Brain microvascular endothelial cell (primary cell): ENCODE measurements at regions not wholly inside any gene's neighbourhood (a gene's known extent, or its start where the extent isn't known, plus 50 kb on each side); places are given as distances from the start of the nearest gene placed in this dataset.

Experiments
- DNase-seq: peaks from one replicate; pipeline ENCODE4 v3.0.0-alpha.2; 2020
- H3K27ac ChIP-seq: fragments of 250-450 bp; sonication (Bioruptor Pico); 2 replicates; pipeline ENCODE4 v1.5.1; 2020; ENCODE audit warnings: mild to moderate bottlenecking, moderate library complexity
- H3K27me3 ChIP-seq: fragments of 250-450 bp; sonication (Bioruptor Pico); replicated peaks from 2 replicates; pipeline ENCODE4 v1.5.1; 2020; ENCODE audit warnings: mild to moderate bottlenecking
- H3K36me3 ChIP-seq: fragments of 250-450 bp; sonication (Bioruptor Pico); replicated peaks from 2 replicates; pipeline ENCODE4 v1.5.1; 2020; ENCODE audit warnings: mild to moderate bottlenecking
- H3K4me3 ChIP-seq: 2 replicates; pipeline ENCODE4 v1.5.1; 2011; ENCODE audit warnings: low read depth, mild to moderate bottlenecking, control low read depth, low read length, moderate library complexity
- in situ Hi-C: cut with HindIII; loops from 2 replicates; pipeline ENCODE4 v1.10.0; 2017; ENCODE audit warnings: low sequenced_read_pairs, low pct_ligation_motif_present
- TF ChIP-seq, protein P1 (sequence below): IDR thresholded peaks from 2 replicates; pipeline ENCODE4 v1.5.1; 2011; ENCODE audit warnings: low read depth, mild to moderate bottlenecking, moderate library complexity, low read length, control low read depth, inconsistent platforms; ENCODE audit errors: missing control alignments

GRCh38 chr7:42494736-42495135 is 257.7 kb upstream of the GLI3 start:
- Histone ChIP-seq H3K36me3 (no peaks in the 10 kb centered on the region), H3K27me3 (peaks cover 2% of the 10 kb centered on the region), H3K27ac (no peak overlapping the region), H3K4me3 (no peak overlapping the region)
- TF ChIP-seq, protein P1, sequence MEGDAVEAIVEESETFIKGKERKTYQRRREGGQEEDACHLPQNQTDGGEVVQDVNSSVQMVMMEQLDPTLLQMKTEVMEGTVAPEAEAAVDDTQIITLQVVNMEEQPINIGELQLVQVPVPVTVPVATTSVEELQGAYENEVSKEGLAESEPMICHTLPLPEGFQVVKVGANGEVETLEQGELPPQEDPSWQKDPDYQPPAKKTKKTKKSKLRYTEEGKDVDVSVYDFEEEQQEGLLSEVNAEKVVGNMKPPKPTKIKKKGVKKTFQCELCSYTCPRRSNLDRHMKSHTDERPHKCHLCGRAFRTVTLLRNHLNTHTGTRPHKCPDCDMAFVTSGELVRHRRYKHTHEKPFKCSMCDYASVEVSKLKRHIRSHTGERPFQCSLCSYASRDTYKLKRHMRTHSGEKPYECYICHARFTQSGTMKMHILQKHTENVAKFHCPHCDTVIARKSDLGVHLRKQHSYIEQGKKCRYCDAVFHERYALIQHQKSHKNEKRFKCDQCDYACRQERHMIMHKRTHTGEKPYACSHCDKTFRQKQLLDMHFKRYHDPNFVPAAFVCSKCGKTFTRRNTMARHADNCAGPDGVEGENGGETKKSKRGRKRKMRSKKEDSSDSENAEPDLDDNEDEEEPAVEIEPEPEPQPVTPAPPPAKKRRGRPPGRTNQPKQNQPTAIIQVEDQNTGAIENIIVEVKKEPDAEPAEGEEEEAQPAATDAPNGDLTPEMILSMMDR: no peak
- DNase-seq: peak; percentile 22
- in situ Hi-C loops: no loop called here

GRCh38 chr7:42494199-42494710 is 257.2 kb upstream of the GLI3 start:
- Histone ChIP-seq H3K36me3 (no peaks in the 10 kb centered on the region), H3K27ac (no peak overlapping the region), H3K4me3 (no peak overlapping the region), H3K27me3 (peaks cover 2% of the 10 kb centered on the region)
- in situ Hi-C loops: no loop called here
- DNase-seq: no peak
- TF ChIP-seq, protein P1: no peak

- Histone ChIP-seq H3K27ac (no peak overlapping the region), H3K27me3 (peaks cover 2% of the 10 kb centered on the region), H3K4me3 (peak overlapping the region; percentile 56), H3K36me3 (no peaks in the 10 kb centered on the region)
- in situ Hi-C loops: no loop called here
- TF ChIP-seq, protein P1: peak; percentile 18
- peak; percentile 87 for DNase-seq
Measured at GRCh38 chr7:42493436-42494198, 256.6 kb upstream of the GLI3 start.

GRCh38 chr7:42492920-42493319 is 255.9 kb upstream of the GLI3 start:
- in situ Hi-C loops: no loop called here
- Histone ChIP-seq H3K27ac (no peak overlapping the region), H3K36me3 (no peaks in the 10 kb centered on the region), H3K27me3 (peaks cover 2% of the 10 kb centered on the region), H3K4me3 (peak overlapping the region; percentile 56)
- DNase-seq: no peak
- TF ChIP-seq, protein P1: no peak

- H3K27me3 ChIP-seq: peaks cover 2% of the 10 kb centered on the region
- H3K27ac ChIP-seq: no peak overlapping the region
- TF ChIP-seq, protein P1: no peak
- no peak for DNase-seq
- no peak overlapping the region for H3K4me3 ChIP-seq
- in situ Hi-C loops: no loop called here
- H3K36me3 ChIP-seq: no peaks in the 10 kb centered on the region
Measured at GRCh38 chr7:42491106-42491505, 254.1 kb upstream of the GLI3 start.
